GM12892 (cell line): ENCODE measurements at regions not wholly inside any gene's neighbourhood (a gene's known extent, or its start where the extent isn't known, plus 50 kb on each side); places are given as distances from the start of the nearest gene placed in this dataset.

Experiments
- DNase-seq: peaks from one replicate; pipeline ENCODE4 v3.0.0; 2011; ENCODE audit not compliant: insufficient read length
- FAIRE-seq: peaks from 2 replicates; lab custom pipeline; 2011; peaks lifted over from hg19 to GRCh38; lab: Jason Lieb, UNC
- POLR2A ChIP-seq: IDR thresholded peaks from 2 replicates; pipeline ENCODE4 v1.6.1; 2011; ENCODE audit warnings: low read depth, low read length, control low read depth
- POLR2AphosphoS5 ChIP-seq: IDR thresholded peaks from 2 replicates; pipeline ENCODE4 v1.6.1; 2011; ENCODE audit warnings: low read depth, low read length, control low read depth
- TAF1 ChIP-seq: IDR thresholded peaks from 2 replicates; pipeline ENCODE4 v1.6.1; 2011; ENCODE audit warnings: low read depth, mild to moderate bottlenecking, control low read depth, low read length, borderline replicate concordance

DNA sequence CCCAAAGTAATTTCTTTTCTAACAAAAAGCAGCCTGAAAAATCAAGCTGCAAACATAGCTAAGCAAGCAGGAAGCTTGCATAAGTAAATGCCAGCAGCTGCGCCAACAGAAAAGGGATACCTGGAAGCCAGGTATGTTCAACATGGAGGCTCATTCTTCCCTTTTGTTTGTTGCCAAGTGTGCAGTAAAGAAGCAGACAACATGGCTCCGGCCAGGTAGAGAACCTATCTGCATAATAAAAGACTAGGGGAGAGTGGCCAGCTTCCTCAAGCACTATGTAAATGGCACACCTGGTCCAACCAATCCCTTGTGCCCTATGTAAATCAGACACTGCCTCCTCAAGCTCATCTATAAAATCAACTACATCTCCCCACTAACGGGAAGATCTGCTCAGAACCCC lies 1407.0 kb downstream of the CDH11 start:
- TF ChIP-seq POLR2AphosphoS5 (no peak), POLR2A (no peak), TAF1 (no peak)
- FAIRE-seq (no peak), DNase-seq (no peak)

- TF ChIP-seq POLR2A = no peak
- TF ChIP-seq POLR2AphosphoS5 = no peak
- no peak for TF ChIP-seq TAF1
- no peak for FAIRE-seq
- DNase-seq = no peak
Measured at GRCh38 chr16:63712725-63713124, 1409.1 kb downstream of the CDH11 start.

GRCh38 chr16:63703612-63704011 lies 1418.3 kb downstream of the CDH11 start:
- no peak for FAIRE-seq
- TF ChIP-seq TAF1 (no peak), POLR2A (no peak), POLR2AphosphoS5 (no peak)
- no peak for DNase-seq

GRCh38 chr16:63702981-63703590 lies 1418.8 kb downstream of the CDH11 start:
- TF ChIP-seq POLR2A (no peak), POLR2AphosphoS5 (no peak), TAF1 (no peak)
- FAIRE-seq = no peak
- no peak for DNase-seq

DNA sequence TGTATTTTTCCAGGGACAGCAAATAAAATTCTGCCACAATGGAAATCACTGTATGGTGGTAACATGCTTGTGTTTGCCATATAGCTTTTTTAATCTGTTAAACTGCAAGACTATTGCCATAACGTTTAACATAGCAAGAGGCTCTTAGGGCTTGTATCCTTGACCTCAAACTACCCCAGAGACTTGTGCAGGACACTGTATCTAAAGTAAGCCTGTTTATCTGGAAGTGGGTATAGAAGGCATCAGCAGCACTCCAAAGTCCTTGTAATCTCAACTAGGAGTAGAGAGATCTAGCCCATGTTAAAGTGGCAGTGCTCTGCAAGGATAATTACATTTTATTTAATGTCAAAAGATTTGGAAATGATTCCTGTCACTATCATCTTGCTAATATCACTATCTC lies 1424.1 kb downstream of the CDH11 start:
- no peak for DNase-seq
- TF ChIP-seq TAF1 (no peak), POLR2A (no peak), POLR2AphosphoS5 (no peak)
- FAIRE-seq = no peak

DNA sequence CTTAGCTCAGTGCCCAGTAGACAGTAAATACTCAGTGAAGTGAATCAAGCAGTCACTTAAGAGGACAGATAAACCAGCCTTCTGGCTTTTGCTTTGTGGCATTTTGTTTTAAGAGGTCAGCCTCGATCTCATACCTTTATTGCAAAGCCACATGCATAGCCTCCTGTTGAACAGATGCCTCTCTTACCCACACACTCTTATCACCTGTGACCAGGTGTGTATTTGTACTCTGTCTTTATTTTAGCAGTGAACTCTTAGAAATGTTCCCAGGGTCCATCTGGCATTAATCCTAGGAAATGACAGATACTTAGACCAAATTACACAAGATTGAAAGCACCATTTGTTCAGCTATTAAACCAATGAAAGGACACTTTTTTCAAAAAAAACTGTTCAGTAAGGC lies 1426.5 kb downstream of the CDH11 start:
- no peak for TF ChIP-seq POLR2AphosphoS5
- no peak for TF ChIP-seq POLR2A
- TF ChIP-seq TAF1 = no peak
- no peak for DNase-seq
- no peak for FAIRE-seq

DNA sequence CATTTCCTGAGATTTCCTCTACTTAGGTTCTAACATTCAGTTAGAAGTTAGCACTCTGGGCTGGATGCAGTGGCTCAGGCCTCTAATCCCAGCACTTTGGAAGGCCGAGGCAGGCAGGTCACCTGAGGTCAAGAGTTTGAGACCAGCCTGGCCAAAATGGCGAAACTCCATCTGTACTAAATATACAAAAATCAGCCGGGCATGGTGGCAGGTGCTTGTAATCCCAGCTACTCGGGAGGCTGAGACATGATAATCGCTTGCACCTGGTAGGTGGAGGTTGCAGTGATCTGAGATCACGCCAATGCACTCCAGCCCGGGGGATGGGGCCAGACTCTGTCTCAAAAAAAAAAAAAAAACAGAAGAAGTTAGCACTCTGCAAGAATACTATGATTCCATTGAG lies 1430.9 kb downstream of the CDH11 start:
- FAIRE-seq = no peak
- DNase-seq = no peak
- TF ChIP-seq TAF1 = no peak
- TF ChIP-seq POLR2AphosphoS5 = no peak
- TF ChIP-seq POLR2A = no peak

GRCh38 chr16:63690267-63690666 lies 1431.6 kb downstream of the CDH11 start:
- no peak for TF ChIP-seq POLR2A
- TF ChIP-seq POLR2AphosphoS5 = no peak
- no peak for TF ChIP-seq TAF1
- DNase-seq (no peak), FAIRE-seq (no peak)

- FAIRE-seq = no peak
- TF ChIP-seq POLR2A (no peak), POLR2AphosphoS5 (no peak), TAF1 (no peak)
- no peak for DNase-seq
Measured at GRCh38 chr16:63689068-63689467, 1432.8 kb downstream of the CDH11 start.

- TF ChIP-seq POLR2A (no peak), TAF1 (no peak), POLR2AphosphoS5 (no peak)
- no peak for FAIRE-seq
- no peak for DNase-seq
Measured at GRCh38 chr16:63684149-63685101, 1437.4 kb downstream of the CDH11 start.

- no peak for FAIRE-seq
- DNase-seq = no peak
- TF ChIP-seq POLR2A = no peak
- no peak for TF ChIP-seq POLR2AphosphoS5
- no peak for TF ChIP-seq TAF1
Measured at GRCh38 chr16:63682844-63683243, 1439.0 kb downstream of the CDH11 start.
